ENCODE measurements at regions not wholly inside any gene's neighbourhood (a gene's known extent, or its start where the extent isn't known, plus 50 kb on each side); places are given as distances from the start of the nearest gene placed in this dataset.

DNA sequence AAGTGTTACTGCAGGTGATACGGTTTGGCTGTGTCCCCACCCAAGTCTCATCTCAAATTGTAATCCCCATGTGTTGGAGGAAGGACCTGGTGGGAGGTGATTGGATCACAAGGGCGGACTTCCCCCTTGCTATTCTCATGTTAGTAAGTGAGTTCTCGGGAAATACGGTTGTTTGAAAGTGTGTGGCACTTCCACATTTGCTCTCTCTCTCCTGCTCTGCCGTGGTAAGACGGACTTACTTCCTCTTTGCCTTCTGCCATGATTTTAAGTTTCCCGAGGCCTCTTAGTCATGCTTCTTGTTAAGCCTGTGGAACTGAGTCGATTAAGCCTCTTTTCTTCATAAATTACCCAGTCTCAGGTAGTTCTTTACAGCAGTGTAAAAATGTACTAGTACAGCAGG is 65.2 kb upstream of the SLC7A11 start:
- no peak overlapping the region for H3K27ac ChIP-seq (ENCODE audit: low read depth in 1 of 2, low read length in 1 of 2)
- 53 to 80% methylated on average over 8 of the region's 8 CpGs for WGBS, 2 donors
- no peak overlapping the region for H3K4me3 ChIP-seq
- H3K27me3 ChIP-seq (ENCODE audit: control insufficient read depth in 3 of 3, insufficient read depth in 3 of 3, low read length in 2 of 3), result no peaks in the 10 kb centered on the region
- H3K9me3 ChIP-seq (ENCODE audit: control insufficient read depth in 4 of 4, insufficient read depth in 3 of 4, low read length in 3 of 4), result no peaks in the 10 kb centered on the region
- TF ChIP-seq, protein P1, sequence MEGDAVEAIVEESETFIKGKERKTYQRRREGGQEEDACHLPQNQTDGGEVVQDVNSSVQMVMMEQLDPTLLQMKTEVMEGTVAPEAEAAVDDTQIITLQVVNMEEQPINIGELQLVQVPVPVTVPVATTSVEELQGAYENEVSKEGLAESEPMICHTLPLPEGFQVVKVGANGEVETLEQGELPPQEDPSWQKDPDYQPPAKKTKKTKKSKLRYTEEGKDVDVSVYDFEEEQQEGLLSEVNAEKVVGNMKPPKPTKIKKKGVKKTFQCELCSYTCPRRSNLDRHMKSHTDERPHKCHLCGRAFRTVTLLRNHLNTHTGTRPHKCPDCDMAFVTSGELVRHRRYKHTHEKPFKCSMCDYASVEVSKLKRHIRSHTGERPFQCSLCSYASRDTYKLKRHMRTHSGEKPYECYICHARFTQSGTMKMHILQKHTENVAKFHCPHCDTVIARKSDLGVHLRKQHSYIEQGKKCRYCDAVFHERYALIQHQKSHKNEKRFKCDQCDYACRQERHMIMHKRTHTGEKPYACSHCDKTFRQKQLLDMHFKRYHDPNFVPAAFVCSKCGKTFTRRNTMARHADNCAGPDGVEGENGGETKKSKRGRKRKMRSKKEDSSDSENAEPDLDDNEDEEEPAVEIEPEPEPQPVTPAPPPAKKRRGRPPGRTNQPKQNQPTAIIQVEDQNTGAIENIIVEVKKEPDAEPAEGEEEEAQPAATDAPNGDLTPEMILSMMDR (IDR thresholded peaks at IDR 0.05; ENCODE audit: control extremely low read depth, extremely low read depth), result no peak
- ATAC-seq (ENCODE audit: insufficient read depth, low FRiP score) (no peak), DNase-seq (no peak)
- no peaks in the 10 kb centered on the region for H3K36me3 ChIP-seq (ENCODE audit: control insufficient read depth in 4 of 4, insufficient read depth in 4 of 4, low read length in 4 of 4)
- no peak overlapping the region for H3K9ac ChIP-seq (ENCODE audit: insufficient read depth in 1 of 2, low read length in 2 of 2)
- no peaks in the 10 kb centered on the region for H3K4me1 ChIP-seq (ENCODE audit: control insufficient read depth in 5 of 5, insufficient read depth in 5 of 5, low read length in 5 of 5)

DNA sequence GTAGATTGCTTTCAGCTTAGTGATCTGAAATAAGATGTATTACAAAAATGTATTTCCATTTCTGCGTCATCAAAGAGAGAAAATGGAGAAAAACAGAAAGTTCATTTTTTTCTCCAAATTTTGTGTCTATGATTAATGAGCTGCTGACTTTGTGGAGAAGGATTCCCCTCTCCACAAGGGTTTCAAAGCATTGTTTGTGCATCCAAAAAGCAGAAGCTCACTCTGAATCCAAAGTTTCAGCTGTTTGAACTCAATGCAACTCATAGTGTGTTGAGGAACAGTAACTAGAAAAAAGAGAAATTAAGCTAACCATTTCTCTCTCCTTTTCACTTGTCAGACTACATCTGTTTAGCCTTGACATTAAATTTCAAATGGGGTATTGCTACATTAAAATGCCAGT is 62.9 kb upstream of the SLC7A11 start:
- Histone ChIP-seq H3K9ac (ENCODE audit: insufficient read depth in 1 of 2, low read length in 2 of 2) (no peak overlapping the region), H3K27me3 (ENCODE audit: control insufficient read depth in 3 of 3, insufficient read depth in 3 of 3, low read length in 2 of 3) (no peaks in the 10 kb centered on the region), H3K4me3 (no peak overlapping the region), H3K9me3 (ENCODE audit: control insufficient read depth in 4 of 4, insufficient read depth in 3 of 4, low read length in 3 of 4) (no peaks in the 10 kb centered on the region), H3K27ac (ENCODE audit: low read depth in 1 of 2, low read length in 1 of 2) (no peak overlapping the region), H3K4me1 (ENCODE audit: control insufficient read depth in 5 of 5, insufficient read depth in 5 of 5, low read length in 5 of 5) (no peaks in the 10 kb centered on the region), H3K36me3 (ENCODE audit: control insufficient read depth in 4 of 4, insufficient read depth in 4 of 4, low read length in 4 of 4) (no peaks in the 10 kb centered on the region)
- DNase-seq, result no peak
- no peak for ATAC-seq (ENCODE audit: insufficient read depth, low FRiP score)
- WGBS, 2 donors, result 72 to 84% methylated on average over 1 of the region's 1 CpG
- TF ChIP-seq, protein P1 (IDR thresholded peaks at IDR 0.05; ENCODE audit: control extremely low read depth, extremely low read depth), result no peak

DNA sequence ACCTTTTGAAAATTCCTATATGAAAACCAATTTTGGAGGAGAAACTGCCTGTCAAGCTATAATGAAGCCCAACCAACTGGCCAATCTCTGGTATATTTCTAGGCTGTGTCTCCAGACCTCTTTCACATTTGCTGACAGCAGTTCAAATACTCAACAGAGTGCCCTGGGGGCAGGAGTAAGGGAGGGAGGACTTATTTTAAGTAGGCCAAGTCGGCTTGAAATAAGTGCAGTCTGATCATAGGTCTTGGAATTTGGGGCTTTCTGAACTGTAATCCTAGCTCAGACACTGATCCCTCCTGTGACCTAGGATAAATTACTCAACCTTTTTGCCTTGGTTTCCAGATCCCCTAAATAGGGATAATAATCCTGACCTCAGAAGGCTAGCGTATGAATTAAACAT is 59.4 kb upstream of the SLC7A11 start:
- Histone ChIP-seq H3K36me3 (ENCODE audit: control insufficient read depth in 4 of 4, insufficient read depth in 4 of 4, low read length in 4 of 4) (no peaks in the 10 kb centered on the region), H3K27ac (ENCODE audit: low read depth in 1 of 2, low read length in 1 of 2) (no peak overlapping the region), H3K4me3 (no peak overlapping the region), H3K27me3 (ENCODE audit: control insufficient read depth in 3 of 3, insufficient read depth in 3 of 3, low read length in 2 of 3) (no peaks in the 10 kb centered on the region), H3K9ac (ENCODE audit: insufficient read depth in 1 of 2, low read length in 2 of 2) (no peak overlapping the region), H3K9me3 (ENCODE audit: control insufficient read depth in 4 of 4, insufficient read depth in 3 of 4, low read length in 3 of 4) (no peaks in the 10 kb centered on the region), H3K4me1 (ENCODE audit: control insufficient read depth in 5 of 5, insufficient read depth in 5 of 5, low read length in 5 of 5) (no peaks in the 10 kb centered on the region)
- WGBS, 2 donors, result 75 to 89% methylated on average over 2 of the region's 2 CpGs
- ATAC-seq (ENCODE audit: insufficient read depth, low FRiP score) (no peak), DNase-seq (no peak)
- TF ChIP-seq, protein P1 (IDR thresholded peaks at IDR 0.05; ENCODE audit: control extremely low read depth, extremely low read depth), result no peak

DNA sequence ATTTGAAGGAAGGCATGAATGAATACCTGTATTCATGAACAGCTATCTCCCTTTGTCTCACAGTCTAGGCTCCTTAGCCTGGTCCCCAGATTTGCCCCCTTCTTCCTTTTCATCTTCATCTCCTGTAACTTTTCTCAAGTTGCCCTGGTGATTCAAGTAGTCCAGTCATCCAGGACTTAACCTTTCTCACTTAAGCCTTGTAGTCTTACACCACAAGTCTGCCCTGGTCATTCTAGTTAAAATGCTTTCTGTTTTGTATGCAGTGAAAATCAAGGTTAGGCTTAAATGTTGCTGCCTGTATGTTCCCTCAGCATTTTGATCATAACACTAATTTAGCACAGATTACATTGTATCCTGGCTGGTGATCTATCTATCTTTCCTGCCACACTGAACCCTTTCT is 58.5 kb upstream of the SLC7A11 start:
- H3K27me3 ChIP-seq (ENCODE audit: control insufficient read depth in 3 of 3, insufficient read depth in 3 of 3, low read length in 2 of 3), result no peaks in the 10 kb centered on the region
- no peaks in the 10 kb centered on the region for H3K9me3 ChIP-seq (ENCODE audit: control insufficient read depth in 4 of 4, insufficient read depth in 3 of 4, low read length in 3 of 4)
- DNase-seq (no peak), ATAC-seq (ENCODE audit: insufficient read depth, low FRiP score) (no peak)
- no peaks in the 10 kb centered on the region for H3K36me3 ChIP-seq (ENCODE audit: control insufficient read depth in 4 of 4, insufficient read depth in 4 of 4, low read length in 4 of 4)
- TF ChIP-seq, protein P1 (IDR thresholded peaks at IDR 0.05; ENCODE audit: control extremely low read depth, extremely low read depth), result no peak
- H3K4me3 ChIP-seq, result no peak overlapping the region
- no peak overlapping the region for H3K27ac ChIP-seq (ENCODE audit: low read depth in 1 of 2, low read length in 1 of 2)
- no peaks in the 10 kb centered on the region for H3K4me1 ChIP-seq (ENCODE audit: control insufficient read depth in 5 of 5, insufficient read depth in 5 of 5, low read length in 5 of 5)
- no peak overlapping the region for H3K9ac ChIP-seq (ENCODE audit: insufficient read depth in 1 of 2, low read length in 2 of 2)
